GM12878 (cell line): ENCODE measurements at regions not wholly inside any gene's neighbourhood (a gene's known extent, or its start where the extent isn't known, plus 50 kb on each side); places are given as distances from the start of the nearest gene placed in this dataset.

Experiments used
- ATAC-seq: fragments of 200-7000 bp; cut with Tn5 transposase; 3 replicates; pipeline ENCODE4 v1.9.1; 2020; ENCODE audit warnings: mild to moderate bottlenecking, moderate library complexity
- BruUV-seq: library from RNA; stranded (reverse); fragments of 400-500 nt; replicated peaks from 2 replicates; lab custom pipeline; 2021; lab: Mats Ljungman, UMichigan
- CTCF ChIA-PET: fragments of 300-600 bp; sonication (Branson Sonifier 250); formaldehyde crosslinking; extraction: SDS; loops from one replicate; lab custom pipeline; 2021; ENCODE audit warnings: inconsistent platforms; lab: Yijun Ruan, JAX
- POLR2A ChIA-PET: fragments of 350-600 bp; formaldehyde crosslinking; extraction: SDS; loops from one replicate; lab custom pipeline; 2021; ENCODE audit warnings: inconsistent platforms; lab: Charles Lee
- RAD21 ChIA-PET: fragments of 300-600 bp; sonication (Branson Sonifier 250); formaldehyde crosslinking; loops from one replicate; lab custom pipeline; 2023; ENCODE audit warnings: antibody characterized with exemption; ENCODE audit not compliant: unreplicated experiment; lab: Charles Lee
- SMC1A ChIA-PET: fragments of 300-600 bp; sonication (Branson Sonifier 250); formaldehyde crosslinking; loops from one replicate; lab custom pipeline; 2023; ENCODE audit not compliant: unreplicated experiment, uncharacterized antibody; lab: Charles Lee
- DNase-seq: peaks from one replicate; pipeline ENCODE4 v3.0.0-alpha.2; 2011; ENCODE audit warnings: low read depth, low spot score
- FAIRE-seq: peaks from 3 replicates; lab custom pipeline; 2011; peaks lifted over from hg19 to GRCh38; lab: Jason Lieb, UNC
- H2AFZ ChIP-seq: 2 replicates; pipeline ENCODE4 v1.6.0; 2011; ENCODE audit warnings: low read depth, low read length, control low read depth; ENCODE audit not compliant: control insufficient read depth
- H3K27ac ChIP-seq: 2 replicates; pipeline ENCODE4 v1.5.1; 2011; ENCODE audit warnings: control low read depth; ENCODE audit not compliant: control insufficient read depth, insufficient read depth
- H3K27me3 ChIP-seq, 2 experiments: replicated peaks in 1 of 2; 2 replicates each; pipeline versions ENCODE4 v1.6.0 to v1.6.1; 2011; ENCODE audit warnings: low read length in 1 of 2; ENCODE audit not compliant: control insufficient read depth in 2 of 2, insufficient read depth in 2 of 2
- H3K36me3 ChIP-seq, 2 experiments: 2 replicates each; pipeline ENCODE4 v1.5.1; 2011; ENCODE audit warnings: low read length in 1 of 2; ENCODE audit not compliant: control insufficient read depth in 2 of 2, insufficient read depth in 2 of 2
- H3K4me1 ChIP-seq: 2 replicates; pipeline ENCODE4 v1.6.1; 2011; ENCODE audit warnings: mild to moderate bottlenecking, low read length, moderate library complexity, mixed read lengths; ENCODE audit not compliant: control insufficient read depth, insufficient read depth
- H3K4me2 ChIP-seq: 2 replicates; pipeline ENCODE4 v1.6.0; 2011; ENCODE audit warnings: control low read depth; ENCODE audit not compliant: control insufficient read depth, insufficient read depth
- H3K4me3 ChIP-seq: fragments of 200-600 bp; sonication (generic); 2 replicates; pipeline ENCODE4 v1.5.1; 2016
- H3K79me2 ChIP-seq: 2 replicates; pipeline ENCODE4 v1.6.0; 2011; ENCODE audit warnings: low read length; ENCODE audit not compliant: control insufficient read depth, insufficient read depth
- H3K9ac ChIP-seq: 2 replicates; pipeline ENCODE4 v1.8.0; 2011; ENCODE audit warnings: low read length, control low read depth, mixed read lengths; ENCODE audit not compliant: control insufficient read depth, insufficient read depth
- H3K9me3 ChIP-seq: replicated peaks from 3 replicates; pipeline ENCODE4 v1.5.1; 2011; ENCODE audit warnings: mild to moderate bottlenecking, low read length; ENCODE audit not compliant: control insufficient read depth, insufficient read depth
- H4K20me1 ChIP-seq: 2 replicates; pipeline ENCODE4 v1.6.0; 2011; ENCODE audit not compliant: control insufficient read depth, insufficient read depth
- BMI1 ChIP-seq: fragments of 450-650 bp; IDR thresholded peaks from 2 replicates; pipeline ENCODE4 v1.6.1; 2016; ENCODE audit warnings: mild to moderate bottlenecking, moderate library complexity, borderline replicate concordance
- FOS ChIP-seq: IDR thresholded peaks from 3 replicates; pipeline ENCODE4 v1.6.1; 2011; ENCODE audit warnings: borderline replicate concordance; ENCODE audit not compliant: insufficient read length; ENCODE audit errors: extremely low read depth
- HDAC2 ChIP-seq: fragments of 200-600 bp; sonication (generic); IDR thresholded peaks from 2 replicates; pipeline ENCODE4 v1.6.1; 2017
- JUNB ChIP-seq: IDR thresholded peaks from 2 replicates; pipeline ENCODE4 v1.6.1; 2016; ENCODE audit warnings: antibody characterized with exemption, mild to moderate bottlenecking
- KDM1A ChIP-seq: fragments of 200-600 bp; sonication (generic); IDR thresholded peaks from 2 replicates; pipeline ENCODE4 v1.6.1; 2016; ENCODE audit warnings: borderline replicate concordance
- NR2C1 ChIP-seq: fragments of 450-650 bp; IDR thresholded peaks from 2 replicates; pipeline ENCODE4 v1.6.1; 2017; ENCODE audit warnings: antibody characterized with exemption, mild to moderate bottlenecking, moderate library complexity
- RAD21 ChIP-seq: IDR thresholded peaks from 2 replicates; pipeline ENCODE4 v1.6.1; 2011; ENCODE audit warnings: mild to moderate bottlenecking, low read depth, low read length, moderate library complexity; ENCODE audit not compliant: insufficient read depth
- TARDBP ChIP-seq: IDR thresholded peaks from 2 replicates; pipeline ENCODE4 v1.6.1; 2016; ENCODE audit warnings: borderline replicate concordance
- YBX1 ChIP-seq: fragments of 450-650 bp; IDR thresholded peaks from 2 replicates; pipeline ENCODE4 v1.6.1; 2016; ENCODE audit warnings: antibody characterized with exemption
- ZNF274 ChIP-seq: IDR thresholded peaks from one replicate; pipeline ENCODE4 v1.8.0; 2011; ENCODE audit not compliant: insufficient read length, insufficient read depth
- WGBS: methylation state at CpG from one replicate; pipeline ENCODE4 v1.1.6; 2016; ENCODE audit warnings: low lambda C conversion rate; ENCODE audit not compliant: insufficient replicate concordance, insufficient coverage; ENCODE audit errors: missing lambda C conversion rate; 5-methylcytosine and 5-hydroxymethylcytosine counted together
- in situ Hi-C: fragments of 300-500 bp; cut with MboI; formaldehyde crosslinking; loops from 9 replicates; pipeline ENCODE4 v1.14.3; 2018; ENCODE audit warnings: mixed read lengths
- intact Hi-C: fragments of 100-400 bp; cut with micrococcal nuclease; formaldehyde crosslinking; loops from one replicate; pipeline ENCODE4 v1.14.2; 2022; ENCODE audit not compliant: unreplicated experiment
- TF ChIP-seq, protein P1 (sequence below): fragments of 450-650 bp; IDR thresholded peaks from 2 replicates; pipeline ENCODE4 v1.6.1; 2017; ENCODE audit warnings: borderline replicate concordance
- TF ChIP-seq, protein P2 (sequence below): fragments of 450-650 bp; IDR thresholded peaks from 2 replicates; pipeline ENCODE4 v1.6.1; 2017; ENCODE audit warnings: mild to moderate bottlenecking, moderate library complexity
- TF ChIP-seq, protein P3 (sequence below): fragments of 450-650 bp; conservative IDR thresholded peaks from 2 replicates; pipeline ENCODE4 v1.6.1; 2017; ENCODE audit warnings: mild to moderate bottlenecking, moderate library complexity
- TF ChIP-seq, protein P4 (sequence below): fragments of 150-350 bp; IDR thresholded peaks from 2 replicates; pipeline ENCODE4 v1.6.1; 2016; ENCODE audit warnings: low read depth, low read length

DNA sequence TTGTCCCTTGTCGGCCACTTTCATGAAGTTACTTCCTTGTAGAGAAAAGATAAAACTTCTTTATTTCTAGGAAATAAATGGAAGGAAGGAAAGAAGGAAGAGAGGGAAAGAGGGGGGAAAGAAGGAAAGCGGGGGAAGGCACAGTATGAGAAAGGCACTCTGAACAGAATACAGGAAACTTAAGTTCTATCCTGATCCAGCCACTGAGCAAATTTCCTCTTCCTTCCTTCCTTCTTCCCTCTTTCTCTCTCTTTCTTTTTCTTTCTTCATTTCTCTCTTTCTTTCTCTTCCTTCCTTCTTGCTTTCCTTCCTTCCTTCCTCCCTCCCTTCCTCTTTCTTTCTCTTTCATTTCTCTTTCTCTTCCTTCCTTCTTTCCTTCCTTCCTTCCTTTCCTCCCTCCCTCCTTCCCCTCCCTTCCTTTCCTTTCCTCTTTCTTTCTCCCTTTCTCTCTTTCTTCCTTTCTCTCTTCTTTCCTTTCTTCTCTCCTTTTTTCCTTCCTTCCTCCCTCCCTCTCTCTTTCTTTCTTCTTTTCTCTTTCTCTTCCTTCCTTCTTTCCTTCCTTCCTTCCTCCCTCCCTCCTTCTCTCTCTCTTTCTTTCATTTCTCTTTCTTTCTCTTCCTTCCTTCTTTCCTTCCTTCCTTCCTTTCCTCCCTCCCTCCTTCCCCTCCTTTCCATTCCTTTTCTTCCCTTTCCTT, 240.2 kb upstream of the BRINP1 start:
- no TSS peak for BruUV-seq
- POLR2A ChIA-PET = no interaction called here
- H3K9me3 ChIP-seq = no peaks in the 10 kb centered on the region
- FAIRE-seq (no peak), ATAC-seq (no peak), DNase-seq (no peak)
- WGBS = 28% methylated on average over 2 of the region's 2 CpGs
- in situ Hi-C loops = no loop called here
- SMC1A ChIA-PET = no interaction called here
- RAD21 ChIA-PET = no interaction called here
- H3K27ac ChIP-seq = no peak overlapping the region
- no peak overlapping the region for H3K4me2 ChIP-seq
- H4K20me1 ChIP-seq = no peaks in the 10 kb centered on the region
- no peaks in the 10 kb centered on the region for H3K36me3 ChIP-seq
- H2AFZ ChIP-seq = no peak overlapping the region
- H3K79me2 ChIP-seq = no peaks in the 10 kb centered on the region
- H3K4me3 ChIP-seq = no peak overlapping the region
- no peaks in the 10 kb centered on the region for H3K27me3 ChIP-seq
- intact Hi-C loops = no loop called here
- H3K4me1 ChIP-seq = no peaks in the 10 kb centered on the region
- CTCF ChIA-PET = no interaction called here
- no peak overlapping the region for H3K9ac ChIP-seq
- TF ChIP-seq ZNF274 = no peak
- TF ChIP-seq, protein P1, sequence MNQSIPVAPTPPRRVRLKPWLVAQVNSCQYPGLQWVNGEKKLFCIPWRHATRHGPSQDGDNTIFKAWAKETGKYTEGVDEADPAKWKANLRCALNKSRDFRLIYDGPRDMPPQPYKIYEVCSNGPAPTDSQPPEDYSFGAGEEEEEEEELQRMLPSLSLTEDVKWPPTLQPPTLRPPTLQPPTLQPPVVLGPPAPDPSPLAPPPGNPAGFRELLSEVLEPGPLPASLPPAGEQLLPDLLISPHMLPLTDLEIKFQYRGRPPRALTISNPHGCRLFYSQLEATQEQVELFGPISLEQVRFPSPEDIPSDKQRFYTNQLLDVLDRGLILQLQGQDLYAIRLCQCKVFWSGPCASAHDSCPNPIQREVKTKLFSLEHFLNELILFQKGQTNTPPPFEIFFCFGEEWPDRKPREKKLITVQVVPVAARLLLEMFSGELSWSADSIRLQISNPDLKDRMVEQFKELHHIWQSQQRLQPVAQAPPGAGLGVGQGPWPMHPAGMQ = no peak
- TF ChIP-seq KDM1A = no peak
- TF ChIP-seq, protein P2, sequence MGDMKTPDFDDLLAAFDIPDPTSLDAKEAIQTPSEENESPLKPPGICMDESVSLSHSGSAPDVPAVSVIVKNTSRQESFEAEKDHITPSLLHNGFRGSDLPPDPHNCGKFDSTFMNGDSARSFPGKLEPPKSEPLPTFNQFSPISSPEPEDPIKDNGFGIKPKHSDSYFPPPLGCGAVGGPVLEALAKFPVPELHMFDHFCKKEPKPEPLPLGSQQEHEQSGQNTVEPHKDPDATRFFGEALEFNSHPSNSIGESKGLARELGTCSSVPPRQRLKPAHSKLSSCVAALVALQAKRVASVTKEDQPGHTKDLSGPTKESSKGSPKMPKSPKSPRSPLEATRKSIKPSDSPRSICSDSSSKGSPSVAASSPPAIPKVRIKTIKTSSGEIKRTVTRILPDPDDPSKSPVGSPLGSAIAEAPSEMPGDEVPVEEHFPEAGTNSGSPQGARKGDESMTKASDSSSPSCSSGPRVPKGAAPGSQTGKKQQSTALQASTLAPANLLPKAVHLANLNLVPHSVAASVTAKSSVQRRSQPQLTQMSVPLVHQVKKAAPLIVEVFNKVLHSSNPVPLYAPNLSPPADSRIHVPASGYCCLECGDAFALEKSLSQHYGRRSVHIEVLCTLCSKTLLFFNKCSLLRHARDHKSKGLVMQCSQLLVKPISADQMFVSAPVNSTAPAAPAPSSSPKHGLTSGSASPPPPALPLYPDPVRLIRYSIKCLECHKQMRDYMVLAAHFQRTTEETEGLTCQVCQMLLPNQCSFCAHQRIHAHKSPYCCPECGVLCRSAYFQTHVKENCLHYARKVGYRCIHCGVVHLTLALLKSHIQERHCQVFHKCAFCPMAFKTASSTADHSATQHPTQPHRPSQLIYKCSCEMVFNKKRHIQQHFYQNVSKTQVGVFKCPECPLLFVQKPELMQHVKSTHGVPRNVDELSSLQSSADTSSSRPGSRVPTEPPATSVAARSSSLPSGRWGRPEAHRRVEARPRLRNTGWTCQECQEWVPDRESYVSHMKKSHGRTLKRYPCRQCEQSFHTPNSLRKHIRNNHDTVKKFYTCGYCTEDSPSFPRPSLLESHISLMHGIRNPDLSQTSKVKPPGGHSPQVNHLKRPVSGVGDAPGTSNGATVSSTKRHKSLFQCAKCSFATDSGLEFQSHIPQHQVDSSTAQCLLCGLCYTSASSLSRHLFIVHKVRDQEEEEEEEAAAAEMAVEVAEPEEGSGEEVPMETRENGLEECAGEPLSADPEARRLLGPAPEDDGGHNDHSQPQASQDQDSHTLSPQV = no peak
- TF ChIP-seq, protein P3, sequence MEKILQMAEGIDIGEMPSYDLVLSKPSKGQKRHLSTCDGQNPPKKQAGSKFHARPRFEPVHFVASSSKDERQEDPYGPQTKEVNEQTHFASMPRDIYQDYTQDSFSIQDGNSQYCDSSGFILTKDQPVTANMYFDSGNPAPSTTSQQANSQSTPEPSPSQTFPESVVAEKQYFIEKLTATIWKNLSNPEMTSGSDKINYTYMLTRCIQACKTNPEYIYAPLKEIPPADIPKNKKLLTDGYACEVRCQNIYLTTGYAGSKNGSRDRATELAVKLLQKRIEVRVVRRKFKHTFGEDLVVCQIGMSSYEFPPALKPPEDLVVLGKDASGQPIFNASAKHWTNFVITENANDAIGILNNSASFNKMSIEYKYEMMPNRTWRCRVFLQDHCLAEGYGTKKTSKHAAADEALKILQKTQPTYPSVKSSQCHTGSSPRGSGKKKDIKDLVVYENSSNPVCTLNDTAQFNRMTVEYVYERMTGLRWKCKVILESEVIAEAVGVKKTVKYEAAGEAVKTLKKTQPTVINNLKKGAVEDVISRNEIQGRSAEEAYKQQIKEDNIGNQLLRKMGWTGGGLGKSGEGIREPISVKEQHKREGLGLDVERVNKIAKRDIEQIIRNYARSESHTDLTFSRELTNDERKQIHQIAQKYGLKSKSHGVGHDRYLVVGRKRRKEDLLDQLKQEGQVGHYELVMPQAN = no peak
- TF ChIP-seq RAD21 = no peak
- no peak for TF ChIP-seq FOS
- TF ChIP-seq, protein P4, sequence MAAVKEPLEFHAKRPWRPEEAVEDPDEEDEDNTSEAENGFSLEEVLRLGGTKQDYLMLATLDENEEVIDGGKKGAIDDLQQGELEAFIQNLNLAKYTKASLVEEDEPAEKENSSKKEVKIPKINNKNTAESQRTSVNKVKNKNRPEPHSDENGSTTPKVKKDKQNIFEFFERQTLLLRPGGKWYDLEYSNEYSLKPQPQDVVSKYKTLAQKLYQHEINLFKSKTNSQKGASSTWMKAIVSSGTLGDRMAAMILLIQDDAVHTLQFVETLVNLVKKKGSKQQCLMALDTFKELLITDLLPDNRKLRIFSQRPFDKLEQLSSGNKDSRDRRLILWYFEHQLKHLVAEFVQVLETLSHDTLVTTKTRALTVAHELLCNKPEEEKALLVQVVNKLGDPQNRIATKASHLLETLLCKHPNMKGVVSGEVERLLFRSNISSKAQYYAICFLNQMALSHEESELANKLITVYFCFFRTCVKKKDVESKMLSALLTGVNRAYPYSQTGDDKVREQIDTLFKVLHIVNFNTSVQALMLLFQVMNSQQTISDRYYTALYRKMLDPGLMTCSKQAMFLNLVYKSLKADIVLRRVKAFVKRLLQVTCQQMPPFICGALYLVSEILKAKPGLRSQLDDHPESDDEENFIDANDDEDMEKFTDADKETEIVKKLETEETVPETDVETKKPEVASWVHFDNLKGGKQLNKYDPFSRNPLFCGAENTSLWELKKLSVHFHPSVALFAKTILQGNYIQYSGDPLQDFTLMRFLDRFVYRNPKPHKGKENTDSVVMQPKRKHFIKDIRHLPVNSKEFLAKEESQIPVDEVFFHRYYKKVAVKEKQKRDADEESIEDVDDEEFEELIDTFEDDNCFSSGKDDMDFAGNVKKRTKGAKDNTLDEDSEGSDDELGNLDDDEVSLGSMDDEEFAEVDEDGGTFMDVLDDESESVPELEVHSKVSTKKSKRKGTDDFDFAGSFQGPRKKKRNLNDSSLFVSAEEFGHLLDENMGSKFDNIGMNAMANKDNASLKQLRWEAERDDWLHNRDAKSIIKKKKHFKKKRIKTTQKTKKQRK = no peak
- TF ChIP-seq JUNB = no peak
- no peak for TF ChIP-seq BMI1
- TF ChIP-seq TARDBP = no peak
- no peak for TF ChIP-seq YBX1
- no peak for TF ChIP-seq HDAC2
- no peak for TF ChIP-seq NR2C1
